Lung (tissue), 11 donors: ENCODE measurements at regions not wholly inside any gene's neighbourhood (a gene's known extent, or its start where the extent isn't known, plus 50 kb on each side); places are given as distances from the start of the nearest gene placed in this dataset.

ENCODE experiments used
- ATAC-seq: fragments of 200-7000 bp; cut with Tn5 transposase; one replicate; pipeline ENCODE4 v1.9.1; 2020; ENCODE audit warnings: moderate number of reproducible peaks; ENCODE audit not compliant: insufficient read depth, low FRiP score
- DNase-seq, 3 donors: peaks; one replicate each; pipeline ENCODE4 v3.0.0-alpha.2; 2013 to 2017
- H3K27ac ChIP-seq, 2 donors: one replicate each; pipeline ENCODE4 v1.5.1; 2013; ENCODE audit warnings: mild to moderate bottlenecking in 2 of 2, moderate library complexity in 2 of 2, control low read depth in 1 of 2, inconsistent platforms in 1 of 2, low read depth in 1 of 2, low read length in 1 of 2
- H3K27me3 ChIP-seq, 3 donors: one replicate each; pipeline ENCODE4 v1.5.1; 2013; ENCODE audit warnings: low read length in 2 of 3; ENCODE audit not compliant: control insufficient read depth in 3 of 3, insufficient read depth in 3 of 3
- H3K36me3 ChIP-seq, 4 donors: one replicate each; pipeline ENCODE4 v1.5.1; 2013; ENCODE audit warnings: low read length in 4 of 4, mild to moderate bottlenecking in 1 of 4, moderate library complexity in 1 of 4; ENCODE audit not compliant: control insufficient read depth in 4 of 4, insufficient read depth in 4 of 4
- H3K4me1 ChIP-seq, 5 donors: one replicate each; pipeline ENCODE4 v1.5.1; 2013; ENCODE audit warnings: low read length in 5 of 5, mild to moderate bottlenecking in 2 of 5, moderate library complexity in 1 of 5; ENCODE audit not compliant: control insufficient read depth in 5 of 5, insufficient read depth in 5 of 5
- H3K4me3 ChIP-seq: one replicate; pipeline ENCODE4 v1.5.1; 2013; ENCODE audit warnings: mild to moderate bottlenecking, control low read depth, moderate library complexity
- H3K9ac ChIP-seq, 2 donors: one replicate each; pipeline ENCODE4 v1.5.1; 2013; ENCODE audit warnings: low read length in 2 of 2, control low read depth in 1 of 2; ENCODE audit not compliant: insufficient read depth in 1 of 2
- H3K9me3 ChIP-seq, 4 donors: one replicate each; pipeline ENCODE4 v1.5.1; 2013; ENCODE audit warnings: low read length in 3 of 4, mild to moderate bottlenecking in 1 of 4, moderate library complexity in 1 of 4; ENCODE audit not compliant: control insufficient read depth in 4 of 4, insufficient read depth in 3 of 4
- CTCF ChIP-seq: IDR thresholded peaks from 2 replicates; pipeline ENCODE4 v1.5.1; 2012; ENCODE audit warnings: mild to moderate bottlenecking; ENCODE audit errors: control extremely low read depth, extremely low read depth
- WGBS, 2 donors: extraction: QIAGEN DNeasy Blood & Tissue Kit; methylation state at CpG; one replicate each; pipeline ENCODE4 v1.1.7; 2013; 5-methylcytosine and 5-hydroxymethylcytosine counted together
- donor health status: control.
- donor health status: control.
- donor health status: Bipolar disorder and iron deficiency.
- donor health status: healthy.
- donor health status: DM: yes; HTN: yes; CAD: no.

DNA sequence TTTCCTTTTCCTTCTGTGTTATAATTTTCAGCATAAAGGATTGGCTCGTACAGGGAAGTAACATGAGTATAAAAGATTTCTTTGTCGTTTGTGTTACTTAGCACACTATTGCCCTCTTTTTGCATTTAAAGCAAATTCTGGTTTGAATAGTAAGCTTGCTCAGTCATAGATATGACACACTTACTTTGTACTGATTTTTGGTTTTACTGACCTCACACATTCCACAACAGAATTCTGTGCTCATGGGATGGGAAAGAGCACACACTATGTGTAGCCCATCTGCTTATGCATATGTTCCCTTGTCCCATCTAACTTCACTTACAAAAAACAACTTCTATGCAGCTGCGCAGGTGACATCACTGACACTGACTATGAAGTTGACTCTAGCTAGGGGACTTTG is 111.9 kb upstream of the MTAP start:
- no peak overlapping the region for H3K27ac ChIP-seq
- no peak for ATAC-seq
- no peaks in the 10 kb centered on the region for H3K36me3 ChIP-seq
- 89 to 92% methylated on average over 3 of the region's 3 CpGs for WGBS, 2 donors
- peaks cover 0 to 2% (median 0%) of the 10 kb centered on the region in 4 donors for H3K9me3 ChIP-seq
- DNase-seq: no peak
- no peaks in the 10 kb centered on the region for H3K4me1 ChIP-seq
- peaks cover 0 to 13% (median 0%) of the 10 kb centered on the region in 3 donors for H3K27me3 ChIP-seq
- no peak overlapping the region for H3K4me3 ChIP-seq
- no peak for TF ChIP-seq CTCF
- H3K9ac ChIP-seq: no peak overlapping the region

- Histone ChIP-seq H3K27me3 (peaks cover 0 to 13% (median 0%) of the 10 kb centered on the region in 3 donors), H3K9me3 (peaks cover 0 to 13% (median 0%) of the 10 kb centered on the region in 4 donors), H3K9ac (no peak overlapping the region), H3K36me3 (no peaks in the 10 kb centered on the region), H3K4me3 (no peak overlapping the region), H3K4me1 (no peaks in the 10 kb centered on the region), H3K27ac (no peak overlapping the region)
- DNase-seq (no peak), ATAC-seq (no peak)
- no peak for TF ChIP-seq CTCF
- WGBS, 2 donors: 74 to 79% methylated on average over 6 of the region's 6 CpGs
Observed at GRCh38 chr9:21692390-21692789, 110.0 kb upstream of the MTAP start.

DNA sequence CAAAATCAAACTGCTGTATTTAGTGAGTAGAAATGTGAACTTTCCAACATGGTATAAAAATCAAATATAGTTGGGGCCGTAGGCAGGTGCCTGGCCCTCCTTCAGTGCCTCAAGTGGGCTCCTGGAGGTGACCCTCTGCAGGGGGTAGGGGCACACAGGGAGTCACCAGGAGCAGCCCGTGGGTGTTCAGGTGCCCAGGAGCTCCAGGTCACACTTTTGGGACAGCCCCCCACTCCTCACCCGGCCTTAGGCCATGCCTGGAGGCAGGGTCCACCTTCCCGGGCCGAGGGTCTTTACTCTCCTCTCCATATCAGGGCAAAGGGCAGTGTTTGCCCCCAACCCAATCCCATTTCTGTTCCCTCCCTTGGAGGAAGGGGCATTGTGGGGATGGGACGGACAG is 108.0 kb upstream of the MTAP start:
- ATAC-seq: no peak
- WGBS, 2 donors: 74 to 77% methylated on average over 6 of the region's 6 CpGs
- H3K4me1 ChIP-seq: no peaks in the 10 kb centered on the region

More for the DNA sequence above, 108.0 kb upstream of the MTAP start:
- Histone ChIP-seq H3K27ac (no peak overlapping the region), H3K4me3 (no peak overlapping the region), H3K9ac (no peak overlapping the region), H3K9me3 (peaks cover 0 to 13% (median 0%) of the 10 kb centered on the region in 4 donors), H3K27me3 (peaks cover 0 to 12% (median 0%) of the 10 kb centered on the region in 3 donors), H3K36me3 (no peaks in the 10 kb centered on the region)
- TF ChIP-seq CTCF: no peak
- DNase-seq: no peak
